OCI-LY7 (cell line): ENCODE measurements at regions not wholly inside any gene's neighbourhood (a gene's known extent, or its start where the extent isn't known, plus 50 kb on each side); places are given as distances from the start of the nearest gene placed in this dataset.

Experiments
- BruUV-seq: library from RNA; stranded (reverse); fragments of 400-500 nt; replicated peaks from 2 replicates; lab custom pipeline; 2021; lab: Mats Ljungman, UMichigan
- CTCF ChIA-PET: fragments of 300-600 bp; sonication (Branson Sonifier 250); formaldehyde crosslinking; loops from one replicate; lab custom pipeline; 2022; ENCODE audit warnings: antibody characterized with exemption; ENCODE audit not compliant: unreplicated experiment; lab: Charles Lee
- POLR2A ChIA-PET: fragments of 300-600 bp; sonication (Branson Sonifier 250); formaldehyde crosslinking; loops from one replicate; lab custom pipeline; 2022; ENCODE audit warnings: antibody characterized with exemption; lab: Charles Lee
- DNase-seq: peaks from one replicate; pipeline ENCODE4 v3.0.0-alpha.2; 2015; ENCODE audit warnings: low spot score
- H2AFZ ChIP-seq: fragments of 200-600 bp; sonication (generic), shearing (Covaris generic); 2 replicates; pipeline ENCODE4 v1.6.1; 2014; ENCODE audit warnings: mild to moderate bottlenecking, antibody characterized with exemption, low read length, moderate library complexity
- H3K27ac ChIP-seq: fragments of 200-600 bp; sonication (generic); 2 replicates; pipeline ENCODE4 v1.5.1; 2014; ENCODE audit warnings: mixed run types, low read depth, mild to moderate bottlenecking, moderate library complexity, low read length, inconsistent platforms; ENCODE audit not compliant: poor library complexity, severe bottlenecking
- H3K36me3 ChIP-seq: fragments of 200-600 bp; sonication (generic); 2 replicates; pipeline ENCODE4 v1.6.1; 2014; ENCODE audit warnings: mild to moderate bottlenecking, antibody characterized with exemption, low read length, moderate library complexity, mixed read lengths; ENCODE audit not compliant: insufficient read depth
- H3K4me1 ChIP-seq: fragments of 200-600 bp; sonication (generic); 2 replicates; pipeline ENCODE4 v1.5.1; 2014; ENCODE audit warnings: mild to moderate bottlenecking, low read length; ENCODE audit not compliant: insufficient read depth, poor library complexity, severe bottlenecking
- H3K4me2 ChIP-seq: fragments of 200-600 bp; sonication (generic); 2 replicates; pipeline ENCODE4 v1.6.1; 2014; ENCODE audit warnings: mild to moderate bottlenecking, low read length
- H3K4me3 ChIP-seq: fragments of 200-600 bp; sonication (generic); 2 replicates; pipeline ENCODE4 v1.5.1; 2014; ENCODE audit warnings: mild to moderate bottlenecking, low read depth, low read length; ENCODE audit not compliant: poor library complexity, severe bottlenecking
- H3K79me2 ChIP-seq: fragments of 200-600 bp; sonication (generic); 2 replicates; pipeline ENCODE4 v1.6.1; 2016; ENCODE audit warnings: low read depth, mild to moderate bottlenecking, low read length, moderate library complexity, mixed read lengths; ENCODE audit not compliant: insufficient read depth
- H3K9me2 ChIP-seq: fragments of 200-600 bp; sonication (generic); 2 replicates; pipeline ENCODE4 v1.6.1; 2016; ENCODE audit warnings: mild to moderate bottlenecking, low read length, mixed read lengths; ENCODE audit not compliant: insufficient read depth
- H3K9me3 ChIP-seq: fragments of 200-600 bp; sonication (generic); 2 replicates; pipeline ENCODE4 v1.6.1; 2014; ENCODE audit warnings: mild to moderate bottlenecking, mixed run types, low read length, mixed read lengths
- H4K20me1 ChIP-seq: fragments of 200-600 bp; sonication (generic); 2 replicates; pipeline ENCODE4 v1.6.1; 2014; ENCODE audit warnings: mild to moderate bottlenecking, antibody characterized with exemption, low read length, moderate library complexity, mixed read lengths; ENCODE audit not compliant: insufficient read depth
- CTCF ChIP-seq: fragments of 200-600 bp; sonication (generic); conservative IDR thresholded peaks from 2 replicates; pipeline ENCODE4 v1.5.1; 2014; ENCODE audit warnings: mild to moderate bottlenecking, antibody characterized with exemption, low read length, moderate library complexity, mixed read lengths
- EZH2phosphoT487 ChIP-seq: fragments of 200-600 bp; sonication (generic); IDR thresholded peaks from 2 replicates; pipeline ENCODE4 v1.6.1; 2018; ENCODE audit warnings: low read depth, borderline replicate concordance, mild to moderate bottlenecking, mixed run types, antibody characterized with exemption, low read length, moderate library complexity, mixed read lengths
- intact Hi-C: fragments of 100-400 bp; cut with micrococcal nuclease; formaldehyde crosslinking; loops from one replicate; pipeline ENCODE4 v1.10.0; 2022; ENCODE audit not compliant: unreplicated experiment

DNA sequence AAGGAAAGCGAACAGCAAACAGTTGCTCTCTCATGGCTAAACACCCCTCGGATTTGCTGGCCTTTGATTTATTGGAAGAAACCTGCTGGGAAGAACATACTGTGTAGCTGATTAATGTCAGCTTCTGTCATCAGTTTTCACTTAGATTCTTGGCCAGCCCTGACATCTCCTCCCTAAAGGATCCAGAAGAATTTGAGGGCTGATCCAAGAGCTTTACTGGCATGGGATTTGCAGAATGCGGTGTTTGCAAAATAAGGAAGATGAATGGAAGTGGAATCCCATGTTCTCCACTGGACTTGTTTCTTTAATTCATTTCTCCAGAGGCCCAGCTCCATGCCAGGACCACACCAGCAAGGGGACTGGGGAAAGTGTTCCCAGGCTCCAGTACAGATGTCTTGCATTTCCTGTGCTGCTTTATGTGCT is 80.5 kb downstream of the RDH14 start:
- Histone ChIP-seq H3K9me3 (no peaks in the 10 kb centered on the region), H4K20me1 (no peaks in the 10 kb centered on the region), H3K4me3 (no peak overlapping the region), H3K79me2 (no peaks in the 10 kb centered on the region), H2AFZ (no peak overlapping the region), H3K4me2 (no peak overlapping the region), H3K27ac (no peak overlapping the region), H3K4me1 (no peaks in the 10 kb centered on the region), H3K9me2 (no peaks in the 10 kb centered on the region), H3K36me3 (no peaks in the 10 kb centered on the region)
- CTCF ChIA-PET: no interaction called here
- POLR2A ChIA-PET: no interaction called here
- intact Hi-C loops: no loop called here
- TF ChIP-seq EZH2phosphoT487 (no peak), CTCF (no peak)
- DNase-seq: no peak
- BruUV-seq: no TSS peak

DNA sequence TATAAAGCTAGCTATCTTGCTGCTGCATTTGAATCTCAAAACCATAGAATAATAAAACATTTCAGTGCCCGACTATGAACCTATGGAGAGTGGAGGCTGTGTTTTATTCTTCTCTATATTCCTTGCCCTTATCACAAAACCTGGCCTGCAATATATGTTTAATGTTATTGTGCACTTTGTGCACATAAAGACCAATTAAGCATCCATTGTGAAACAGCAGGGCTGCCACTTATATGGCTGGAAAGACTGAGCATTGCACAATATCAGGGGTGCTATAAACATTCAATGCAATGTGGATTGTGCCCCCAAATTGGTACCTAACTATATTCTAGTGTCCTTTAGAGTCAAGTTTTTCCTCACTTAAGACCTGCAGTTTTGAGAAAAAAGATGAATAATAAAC is 83.2 kb downstream of the RDH14 start:
- intact Hi-C loops: no loop called here
- no peak for DNase-seq
- Histone ChIP-seq H2AFZ (no peak overlapping the region), H3K36me3 (no peaks in the 10 kb centered on the region), H3K9me2 (no peaks in the 10 kb centered on the region), H3K4me1 (no peaks in the 10 kb centered on the region), H3K4me2 (no peak overlapping the region), H3K4me3 (no peak overlapping the region), H3K79me2 (no peaks in the 10 kb centered on the region), H4K20me1 (no peaks in the 10 kb centered on the region), H3K27ac (no peak overlapping the region), H3K9me3 (no peaks in the 10 kb centered on the region)
- BruUV-seq: no TSS peak
- TF ChIP-seq EZH2phosphoT487: no peak
- TF ChIP-seq CTCF: no peak
- CTCF ChIA-PET: no interaction called here
- POLR2A ChIA-PET: interaction anchor here (0.8 kb wide), 1 partner anchor 15 kb away, joined by 3 read pairs; no protein-coding TSS in a partner anchor

DNA sequence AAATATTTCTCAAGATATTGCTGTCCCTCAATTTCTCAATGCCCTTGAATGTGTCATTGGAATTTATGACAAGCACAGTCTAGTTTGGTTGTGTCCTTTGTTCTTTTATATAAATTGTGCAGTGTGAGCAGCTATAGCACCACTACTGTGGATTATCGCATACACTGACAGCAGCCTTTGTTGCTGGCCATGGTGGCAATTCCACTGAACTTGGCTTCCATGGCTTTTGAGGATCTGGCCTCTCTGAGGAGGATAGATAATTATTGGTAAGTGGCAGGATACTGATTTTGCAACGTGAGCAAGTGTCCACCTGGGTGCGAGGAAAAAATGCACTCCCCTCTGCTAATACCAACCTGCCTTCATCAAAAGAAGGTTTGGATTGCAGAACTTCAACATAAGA is 84.0 kb downstream of the RDH14 start:
- no peak overlapping the region for H3K27ac ChIP-seq
- no peak overlapping the region for H3K4me2 ChIP-seq
- ChIA-PET POLR2A (interaction anchor here (0.5 kb wide), 1 partner anchor 102 kb away, joined by 3 read pairs; no protein-coding TSS in a partner anchor), CTCF (no interaction called here)
- H4K20me1 ChIP-seq: no peaks in the 10 kb centered on the region
- H2AFZ ChIP-seq: no peak overlapping the region
- no peaks in the 10 kb centered on the region for H3K4me1 ChIP-seq
- BruUV-seq: no TSS peak
- TF ChIP-seq CTCF (no peak), EZH2phosphoT487 (no peak)
- no peaks in the 10 kb centered on the region for H3K9me2 ChIP-seq
- no peaks in the 10 kb centered on the region for H3K79me2 ChIP-seq
- H3K4me3 ChIP-seq: no peak overlapping the region
- intact Hi-C loops: no loop called here
- DNase-seq: no peak
- no peaks in the 10 kb centered on the region for H3K9me3 ChIP-seq
- H3K36me3 ChIP-seq: no peaks in the 10 kb centered on the region
